Tibial artery (tissue), 4 donors: ENCODE measurements at regions not wholly inside any gene's neighbourhood (a gene's known extent, or its start where the extent isn't known, plus 50 kb on each side); places are given as distances from the start of the nearest gene placed in this dataset.

ENCODE experiments used
- DNase-seq, 2 donors: peaks; one replicate each; pipeline ENCODE4 v3.0.0-alpha.2; 2019
- H3K27ac ChIP-seq, 2 donors: fragments of 200-600 bp; sonication (generic) in 1 of 2; 1 replicate in 1 of 2; 2 replicates in 1 of 2; pipeline ENCODE4 v1.5.1; 2018 to 2019; ENCODE audit warnings: mild to moderate bottlenecking in 1 of 2
- H3K27me3 ChIP-seq, 2 donors: fragments of 200-600 bp; sonication (generic) in 1 of 2; one replicate each; pipeline versions ENCODE4 v1.5.1 to v1.6.0; 2016 to 2019
- H3K36me3 ChIP-seq, 3 donors: fragments of 200-600 bp; sonication (generic) in 2 of 3; one replicate each; pipeline ENCODE4 v1.5.1; 2016 to 2019; ENCODE audit warnings: mild to moderate bottlenecking in 2 of 3
- H3K4me1 ChIP-seq, 4 donors: fragments of 200-600 bp; sonication (generic) in 2 of 4; 1 replicate in 3 of 4; 2 replicates in 1 of 4; pipeline ENCODE4 v1.5.1; 2016 to 2019
- H3K4me3 ChIP-seq, 2 donors: fragments of 200-600 bp; sonication (generic) in 1 of 2; 1 replicate in 1 of 2; 2 replicates in 1 of 2; pipeline ENCODE4 v1.5.1; 2018 to 2019; ENCODE audit warnings: mild to moderate bottlenecking in 2 of 2
- H3K9me3 ChIP-seq, 3 donors: fragments of 200-600 bp; sonication (generic) in 1 of 3; one replicate each; pipeline ENCODE4 v1.5.1; 2016 to 2019
- intact Hi-C: fragments of 100-400 bp; cut with DNase I; formaldehyde crosslinking; loops from one replicate; pipeline ENCODE4 v1.15.0; 2023; ENCODE audit warnings: low total_unique reads
- TF ChIP-seq, protein P1 (sequence below), 2 experiments: fragments of 200-600 bp in 1 of 2; fragments of 450-650 bp in 1 of 2; IDR thresholded peaks; one replicate each; pipeline ENCODE4 v1.5.1; 2017 to 2019; ENCODE audit warnings: antibody characterized with exemption in 2 of 2, mild to moderate bottlenecking in 1 of 2, moderate library complexity in 1 of 2

DNA sequence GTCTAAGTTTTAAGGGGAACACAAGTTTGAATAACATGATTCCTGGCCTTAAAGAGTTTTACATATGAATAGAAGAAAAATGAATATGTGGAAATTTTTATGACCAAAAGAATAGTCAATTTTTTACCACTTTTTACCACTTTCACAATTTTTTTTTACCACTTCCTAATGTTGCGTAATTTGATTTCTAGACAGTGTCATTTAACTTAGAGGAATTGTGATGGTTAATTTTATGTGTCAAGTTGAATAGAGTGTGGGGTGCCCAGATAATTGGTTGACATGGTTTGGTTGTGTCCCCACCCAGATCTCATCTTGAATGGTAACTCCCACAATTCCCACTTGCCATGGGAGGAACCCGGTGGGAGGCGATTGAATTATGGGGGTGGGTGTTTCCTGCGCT, 416.6 kb downstream of the KIF4B start:
- Histone ChIP-seq H3K9me3 (no peaks in the 10 kb centered on the region), H3K27me3 (no peaks in the 10 kb centered on the region), H3K36me3 (no peaks in the 10 kb centered on the region), H3K27ac (no peak overlapping the region), H3K4me1 (no peaks in the 10 kb centered on the region), H3K4me3 (no peak overlapping the region)
- intact Hi-C loops: no loop called here
- TF ChIP-seq, protein P1, sequence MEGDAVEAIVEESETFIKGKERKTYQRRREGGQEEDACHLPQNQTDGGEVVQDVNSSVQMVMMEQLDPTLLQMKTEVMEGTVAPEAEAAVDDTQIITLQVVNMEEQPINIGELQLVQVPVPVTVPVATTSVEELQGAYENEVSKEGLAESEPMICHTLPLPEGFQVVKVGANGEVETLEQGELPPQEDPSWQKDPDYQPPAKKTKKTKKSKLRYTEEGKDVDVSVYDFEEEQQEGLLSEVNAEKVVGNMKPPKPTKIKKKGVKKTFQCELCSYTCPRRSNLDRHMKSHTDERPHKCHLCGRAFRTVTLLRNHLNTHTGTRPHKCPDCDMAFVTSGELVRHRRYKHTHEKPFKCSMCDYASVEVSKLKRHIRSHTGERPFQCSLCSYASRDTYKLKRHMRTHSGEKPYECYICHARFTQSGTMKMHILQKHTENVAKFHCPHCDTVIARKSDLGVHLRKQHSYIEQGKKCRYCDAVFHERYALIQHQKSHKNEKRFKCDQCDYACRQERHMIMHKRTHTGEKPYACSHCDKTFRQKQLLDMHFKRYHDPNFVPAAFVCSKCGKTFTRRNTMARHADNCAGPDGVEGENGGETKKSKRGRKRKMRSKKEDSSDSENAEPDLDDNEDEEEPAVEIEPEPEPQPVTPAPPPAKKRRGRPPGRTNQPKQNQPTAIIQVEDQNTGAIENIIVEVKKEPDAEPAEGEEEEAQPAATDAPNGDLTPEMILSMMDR (IDR thresholded peaks at IDR 0.05): no peak
- no peak for DNase-seq

- H3K9me3 ChIP-seq: peaks cover 0 to 2% (median 0%) of the 10 kb centered on the region in 3 donors
- H3K27ac ChIP-seq: no peak overlapping the region
- TF ChIP-seq, protein P1 (IDR thresholded peaks at IDR 0.05): no peak
- H3K4me3 ChIP-seq: no peak overlapping the region
- no peaks in the 10 kb centered on the region for H3K36me3 ChIP-seq
- H3K4me1 ChIP-seq: no peaks in the 10 kb centered on the region
- H3K27me3 ChIP-seq: no peaks in the 10 kb centered on the region
- intact Hi-C loops: no loop called here
- DNase-seq: no peak
These were observed 420.7 kb downstream of the KIF4B start for GRCh38 chr5:155434267-155434666.

DNA sequence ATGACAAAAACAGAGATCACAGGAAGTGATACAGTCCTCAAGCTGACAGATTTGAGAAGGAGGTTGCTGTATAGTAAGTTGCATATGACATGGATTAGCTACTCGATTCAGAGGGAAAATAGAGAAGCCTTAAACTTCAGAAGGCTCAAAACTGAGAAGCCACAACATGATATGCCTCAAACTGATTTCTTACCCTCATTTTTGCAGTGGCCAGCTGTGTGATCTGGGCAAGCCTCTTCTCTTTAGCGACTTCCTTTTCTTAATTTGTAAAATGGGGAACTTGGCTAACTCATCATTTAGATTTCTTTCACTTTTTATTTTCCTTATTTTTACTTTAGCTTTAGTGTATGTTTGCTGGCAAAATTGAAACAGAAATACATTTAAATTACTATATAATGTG, 421.1 kb downstream of the KIF4B start:
- DNase-seq: no peak
- intact Hi-C loops: no loop called here
- peaks cover 0 to 2% (median 0%) of the 10 kb centered on the region in 3 donors for H3K9me3 ChIP-seq

GRCh38 chr5:155441849-155442248, 428.3 kb downstream of the KIF4B start:
- Histone ChIP-seq H3K27me3 (no peaks in the 10 kb centered on the region), H3K4me3 (no peak overlapping the region), H3K4me1 (no peaks in the 10 kb centered on the region), H3K36me3 (no peaks in the 10 kb centered on the region), H3K9me3 (peaks cover 0 to 2% (median 0%) of the 10 kb centered on the region in 3 donors), H3K27ac (no peak overlapping the region)
- TF ChIP-seq, protein P1 (IDR thresholded peaks at IDR 0.05): no peak
- intact Hi-C loops: no loop called here
- DNase-seq: no peak

More for the DNA sequence above, 421.1 kb downstream of the KIF4B start:
- H3K4me3 ChIP-seq: no peak overlapping the region
- no peaks in the 10 kb centered on the region for H3K27me3 ChIP-seq
- no peaks in the 10 kb centered on the region for H3K36me3 ChIP-seq
- no peaks in the 10 kb centered on the region for H3K4me1 ChIP-seq
- TF ChIP-seq, protein P1 (IDR thresholded peaks at IDR 0.05): no peak
- H3K27ac ChIP-seq: no peak overlapping the region

- TF ChIP-seq, protein P1 (IDR thresholded peaks at IDR 0.05): no peak
- H3K36me3 ChIP-seq: no peaks in the 10 kb centered on the region
- intact Hi-C loops: no loop called here
- H3K9me3 ChIP-seq: no peaks in the 10 kb centered on the region
- H3K4me1 ChIP-seq: no peaks in the 10 kb centered on the region
- H3K27ac ChIP-seq: no peak overlapping the region
- no peak for DNase-seq
- no peaks in the 10 kb centered on the region for H3K27me3 ChIP-seq
- no peak overlapping the region for H3K4me3 ChIP-seq
These were observed 437.6 kb downstream of the KIF4B start for GRCh38 chr5:155451106-155451505.
